ENCODE measurements at regions not wholly inside any gene's neighbourhood (a gene's known extent, or its start where the extent isn't known, plus 50 kb on each side); places are given as distances from the start of the nearest gene placed in this dataset.

GRCh38 chr2:217001740-217002139 lies 141.9 kb upstream of the TNP1 start:
- TF ChIP-seq POLR2A (IDR thresholded peaks at IDR 0.05) = no peak
- no peak for TF ChIP-seq CTCF (IDR thresholded peaks at IDR 0.05)
- TF ChIP-seq POLR2AphosphoS5 (IDR thresholded peaks at IDR 0.05) = no peak
